NOMO-1 treated with dmso at 0.1 percent for 144 hours (cell line): ENCODE measurements at regions not wholly inside any gene's neighbourhood (a gene's known extent, or its start where the extent isn't known, plus 50 kb on each side); places are given as distances from the start of the nearest gene placed in this dataset.

ENCODE experiments used
- DNase-seq: peaks from one replicate; lab custom pipeline; 2025; ENCODE audit not compliant: unreplicated experiment; lab: John Stamatoyannopoulos, UW

- DNase-seq, result no peak
Measured at GRCh38 chr5:63727583-63727982, 234.7 kb downstream of the HTR1A start.

- DNase-seq, result no peak
Measured at GRCh38 chr5:63726496-63726895, 235.7 kb downstream of the HTR1A start.

GRCh38 chr5:63719147-63719546, 243.1 kb downstream of the HTR1A start:
- no peak for DNase-seq

- DNase-seq, result no peak
Measured at GRCh38 chr5:63700241-63700640, 262.0 kb downstream of the HTR1A start.

- no peak for DNase-seq
Measured at GRCh38 chr5:63697811-63698210, 264.4 kb downstream of the HTR1A start.

GRCh38 chr5:63690546-63690945, 271.7 kb downstream of the HTR1A start:
- no peak for DNase-seq

GRCh38 chr5:63687854-63688516, 274.3 kb downstream of the HTR1A start:
- no peak for DNase-seq

- no peak for DNase-seq
Measured at GRCh38 chr5:63686938-63687337, 275.3 kb downstream of the HTR1A start.

GRCh38 chr5:63686181-63686580, 276.1 kb downstream of the HTR1A start:
- DNase-seq, result no peak

- no peak for DNase-seq
Measured at GRCh38 chr5:63685454-63685853, 276.8 kb downstream of the HTR1A start.

- DNase-seq, result no peak
Measured at GRCh38 chr5:63674881-63675280, 287.4 kb downstream of the HTR1A start.

GRCh38 chr5:63655043-63655442, 307.2 kb downstream of the HTR1A start:
- DNase-seq, result no peak

GRCh38 chr5:63650581-63650980, 311.7 kb downstream of the HTR1A start:
- DNase-seq, result no peak

- DNase-seq, result no peak
Measured at GRCh38 chr5:63648376-63648775, 313.9 kb downstream of the HTR1A start.

- no peak for DNase-seq
Measured at GRCh38 chr5:63629951-63630630, 332.2 kb downstream of the HTR1A start.

- no peak for DNase-seq
Measured at GRCh38 chr5:63613442-63613841, 348.8 kb downstream of the HTR1A start.

GRCh38 chr5:63603996-63604395, 358.2 kb downstream of the HTR1A start:
- no peak for DNase-seq

- no peak for DNase-seq
Measured at GRCh38 chr5:63602971-63603370, 359.3 kb downstream of the HTR1A start.

GRCh38 chr5:63596254-63596653, 366.0 kb downstream of the HTR1A start:
- no peak for DNase-seq

- no peak for DNase-seq
Measured at GRCh38 chr5:63573380-63573779, 388.9 kb downstream of the HTR1A start.

- DNase-seq, result no peak
Measured at GRCh38 chr5:63572740-63573139, 389.5 kb downstream of the HTR1A start.

GRCh38 chr5:63570752-63571151, 391.5 kb downstream of the HTR1A start:
- DNase-seq, result no peak

GRCh38 chr5:63564789-63565188, 397.5 kb downstream of the HTR1A start:
- no peak for DNase-seq
